PC-9 (cell line): ENCODE measurements at regions not wholly inside any gene's neighbourhood (a gene's known extent, or its start where the extent isn't known, plus 50 kb on each side); places are given as distances from the start of the nearest gene placed in this dataset.

Source experiments
- CTCF ChIP-seq: fragments of 200-600 bp; sonication (generic); conservative IDR thresholded peaks from 2 replicates; pipeline ENCODE4 v1.6.1; 2017; ENCODE audit warnings: mixed run types, antibody characterized with exemption, mild to moderate bottlenecking, moderate library complexity
- EZH2 ChIP-seq: fragments of 200-600 bp; sonication (generic); IDR thresholded peaks from 2 replicates; pipeline ENCODE4 v1.8.0; 2017; ENCODE audit warnings: antibody characterized with exemption, low read depth

DNA sequence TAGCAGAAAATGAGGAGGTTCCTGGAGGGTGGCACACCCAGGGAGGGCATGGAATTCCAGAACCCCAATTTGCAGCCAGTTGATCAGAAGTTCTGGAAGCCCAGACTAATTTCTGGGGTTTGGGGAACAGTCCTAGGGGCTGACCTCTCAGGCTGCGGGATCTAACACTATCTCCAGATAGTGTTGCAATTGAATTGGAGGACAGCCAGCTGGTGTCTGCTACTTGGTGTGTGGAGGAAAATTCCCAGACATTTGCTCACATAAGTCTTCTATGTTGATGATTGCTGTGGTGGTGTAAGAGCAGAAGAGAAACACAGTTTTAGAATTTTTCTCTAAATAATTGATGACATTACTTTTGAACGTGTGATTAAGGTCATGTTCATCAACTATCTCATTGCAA lies 154.3 kb upstream of the RNPC3 start:
- TF ChIP-seq CTCF (no peak), EZH2 (no peak)
